HCT116 (cell line): ENCODE measurements at regions not wholly inside any gene's neighbourhood (a gene's known extent, or its start where the extent isn't known, plus 50 kb on each side); places are given as distances from the start of the nearest gene placed in this dataset.

Experiments
- ATAC-seq: fragments of 200-7000 bp; cut with Tn5 transposase; 2 replicates; pipeline ENCODE4 v1.9.1; 2020; ENCODE audit warnings: mild to moderate bottlenecking, moderate library complexity
- BruUV-seq: library from RNA; stranded (reverse); fragments of 400-500 nt; replicated peaks from 2 replicates; lab custom pipeline; 2021; lab: Mats Ljungman, UMichigan
- CTCF ChIA-PET: fragments of 300-600 bp; sonication (Branson Sonifier 250); formaldehyde crosslinking; loops from one replicate; lab custom pipeline; 2021; ENCODE audit warnings: antibody characterized with exemption; lab: Charles Lee
- POLR2A ChIA-PET: fragments of 300-600, 350-600 bp; sonication (Branson Sonifier 250); formaldehyde crosslinking; loops from one replicate; lab custom pipeline; 2021; ENCODE audit warnings: antibody characterized with exemption; lab: Charles Lee
- RAD21 ChIA-PET, 2 experiments: fragments of 300-600 bp; sonication (Branson Sonifier 250); formaldehyde crosslinking; loops; one replicate each; lab custom pipeline; 2023; ENCODE audit warnings: low total read pairs in 2 of 2; ENCODE audit not compliant: uncharacterized antibody in 2 of 2, unreplicated experiment in 2 of 2, low non-redundant PET in 1 of 2; lab: Charles Lee
- DNase-seq: peaks from one replicate; pipeline ENCODE4 v3.0.0-alpha.2; 2010; ENCODE audit warnings: low read depth, low spot score
- H2AFZ ChIP-seq: fragments of 200-600 bp; shearing (Covaris generic), sonication (generic); 2 replicates; pipeline ENCODE4 v1.6.1; 2017; ENCODE audit warnings: low read depth, mixed run types, mixed read lengths, antibody characterized with exemption, low read length; ENCODE audit not compliant: poor library complexity, severe bottlenecking
- H3K27ac ChIP-seq: 2 replicates; pipeline ENCODE4 v1.5.1; 2012; ENCODE audit warnings: low read depth, low read length
- H3K27me3 ChIP-seq: fragments of 200-600 bp; sonication (generic); 2 replicates; pipeline ENCODE4 v1.6.1; 2016; ENCODE audit warnings: mixed run types, low read length, mixed read lengths; ENCODE audit not compliant: insufficient read depth
- H3K36me3 ChIP-seq, 2 experiments: fragments of 200-500 bp in 1 of 2; fragments of 200-600 bp in 1 of 2; sonication (Bioruptor generic) in 1 of 2; sonication (generic) in 1 of 2; 2 replicates each; pipeline versions ENCODE4 v1.5.1 to v1.6.1; 2014 to 2016; ENCODE audit warnings: low read length in 2 of 2, inconsistent platforms in 1 of 2, mixed read lengths in 1 of 2, mixed run types in 1 of 2; ENCODE audit not compliant: insufficient read depth in 2 of 2, control insufficient read depth in 1 of 2
- H3K4me1 ChIP-seq, 2 experiments: fragments of 200-600 bp in 1 of 2; sonication (generic) in 1 of 2; 2 replicates each; pipeline versions ENCODE4 v1.5.1 to v1.6.1; 2012 to 2017; ENCODE audit warnings: low read length in 2 of 2, inconsistent platforms in 1 of 2, mild to moderate bottlenecking in 1 of 2, mixed read lengths in 1 of 2, mixed run types in 1 of 2, moderate library complexity in 1 of 2; ENCODE audit not compliant: insufficient read depth in 2 of 2, control insufficient read depth in 1 of 2
- H3K4me2 ChIP-seq: fragments of 200-600 bp; sonication (generic); 2 replicates; pipeline ENCODE4 v1.6.1; 2017; ENCODE audit warnings: mixed run types, low read length, mixed read lengths
- H3K4me3 ChIP-seq, 2 experiments: fragments of 200-600 bp in 1 of 2; sonication (generic) in 1 of 2; replicated peaks in 1 of 2; 2 replicates each; pipeline ENCODE4 v1.5.1; 2011 to 2016; ENCODE audit warnings: low read length in 2 of 2, control low read depth in 1 of 2, low read depth in 1 of 2, mild to moderate bottlenecking in 1 of 2, mixed read lengths in 1 of 2, mixed run types in 1 of 2
- H3K79me2 ChIP-seq: fragments of 200-600 bp; sonication (generic); 2 replicates; pipeline ENCODE4 v1.6.1; 2017; ENCODE audit warnings: mild to moderate bottlenecking, mixed run types, low read length, moderate library complexity, mixed read lengths; ENCODE audit not compliant: insufficient read depth
- H3K9ac ChIP-seq: fragments of 200-600 bp; sonication (generic); 2 replicates; pipeline ENCODE4 v1.6.1; 2016; ENCODE audit warnings: low read length, mixed read lengths
- H3K9me2 ChIP-seq: fragments of 200-600 bp; sonication (generic), shearing (Covaris generic); 2 replicates; pipeline ENCODE4 v1.6.1; 2017; ENCODE audit warnings: mixed run types, mild to moderate bottlenecking, moderate library complexity; ENCODE audit not compliant: insufficient read depth
- H3K9me3 ChIP-seq, 2 experiments: fragments of 200-500 bp in 1 of 2; fragments of 200-600 bp in 1 of 2; sonication (Bioruptor generic) in 1 of 2; sonication (generic) in 1 of 2; 2 replicates each; pipeline ENCODE4 v1.6.1; 2014 to 2017; ENCODE audit warnings: low read length in 2 of 2, mixed read lengths in 2 of 2, inconsistent platforms in 1 of 2, low read depth in 1 of 2, mild to moderate bottlenecking in 1 of 2, mixed run types in 1 of 2, moderate library complexity in 1 of 2; ENCODE audit not compliant: control insufficient read depth in 1 of 2, insufficient read depth in 1 of 2
- H4K20me1 ChIP-seq: fragments of 200-600 bp; sonication (generic), shearing (Covaris generic); 2 replicates; pipeline ENCODE4 v1.6.1; 2017; ENCODE audit warnings: mixed run types, mild to moderate bottlenecking, moderate library complexity; ENCODE audit not compliant: insufficient read depth
- CEBPB ChIP-seq: IDR thresholded peaks from 2 replicates; pipeline ENCODE4 v1.6.1; 2012; ENCODE audit warnings: low read depth
- CTCF ChIP-seq, 3 experiments: fragments of 200-600 bp in 1 of 3; sonication (generic) in 1 of 3; IDR thresholded peaks in 2 of 3; conservative IDR thresholded peaks in 1 of 3; 2 replicates each; pipeline ENCODE4 v1.5.1; 2012 to 2017; ENCODE audit warnings: low read depth in 2 of 3, low read length in 2 of 3, antibody characterized with exemption in 1 of 3, borderline replicate concordance in 1 of 3, control low read depth in 1 of 3, mild to moderate bottlenecking in 1 of 3, mixed read lengths in 1 of 3, mixed run types in 1 of 3, moderate library complexity in 1 of 3; ENCODE audit not compliant: insufficient read depth in 1 of 3
- ELF1 ChIP-seq: IDR thresholded peaks from 2 replicates; pipeline ENCODE4 v1.6.1; 2012; ENCODE audit warnings: low read depth, borderline replicate concordance
- EZH2 ChIP-seq: fragments of 200-600 bp; sonication (generic); IDR thresholded peaks from 2 replicates; pipeline ENCODE4 v1.6.1; 2017; ENCODE audit warnings: antibody characterized with exemption, mixed run types
- FOSL1 ChIP-seq: IDR thresholded peaks from 2 replicates; pipeline ENCODE4 v1.6.1; 2012; ENCODE audit warnings: low read depth
- SIN3A ChIP-seq: IDR thresholded peaks from 2 replicates; pipeline ENCODE4 v1.6.1; 2012; ENCODE audit warnings: low read depth
- TCF7L2 ChIP-seq: IDR thresholded peaks from 2 replicates; pipeline ENCODE4 v1.7.0; 2011; ENCODE audit warnings: borderline replicate concordance, inconsistent platforms; ENCODE audit not compliant: insufficient read depth, insufficient read length; ENCODE audit errors: extremely low read depth
- YY1 ChIP-seq: IDR thresholded peaks from 2 replicates; pipeline ENCODE4 v1.6.1; 2011; ENCODE audit warnings: low read length, low read depth, moderate library complexity, mild to moderate bottlenecking; ENCODE audit not compliant: insufficient replicate concordance; ENCODE audit errors: extremely low read depth
- ZFX ChIP-seq: fragments of 450-650 bp; IDR thresholded peaks from 2 replicates; pipeline ENCODE4 v1.6.1; 2017
- intact Hi-C: fragments of 100-400 bp; cut with micrococcal nuclease; formaldehyde crosslinking; loops from 2 replicates; pipeline ENCODE4 v1.10.0; 2022

GRCh38 chr6:90435207-90435899 is 138.7 kb upstream of the BACH2 start:
- POLR2A ChIA-PET = no interaction called here

More at GRCh38 chr6:90435207-90435899, 138.7 kb upstream of the BACH2 start:
- CTCF ChIA-PET = interaction anchor here (1.5 kb wide), 1 partner anchor 495 kb away, joined by 4 read pairs; no protein-coding TSS in a partner anchor
- no peaks in the 10 kb centered on the region for H3K36me3 ChIP-seq
- no peaks in the 10 kb centered on the region for H3K4me1 ChIP-seq
- H4K20me1 ChIP-seq = no peaks in the 10 kb centered on the region
- H3K79me2 ChIP-seq = no peaks in the 10 kb centered on the region
- RAD21 ChIA-PET = no interaction called here
- intact Hi-C loops = loop anchor here (2.0 kb wide), 1 partner anchor 465 kb away; no protein-coding TSS in a partner anchor
- TF ChIP-seq CEBPB = no peak
- no peak for TF ChIP-seq ZFX
- TF ChIP-seq CTCF (IDR thresholded peaks at IDR 0.05 in 2 of 3, conservative IDR thresholded peaks at IDR 0.05 in 1 of 3; ENCODE audit: borderline replicate concordance in 1 of 3, insufficient read depth in 1 of 3, low read depth in 2 of 3, low read length in 2 of 3) = no peak
- no peak for TF ChIP-seq TCF7L2
- no peak for TF ChIP-seq SIN3A
- TF ChIP-seq EZH2 = no peak
- TF ChIP-seq YY1 = no peak
- TF ChIP-seq ELF1 = no peak
- no peak for TF ChIP-seq FOSL1
- TF ChIP-seq, all 23 proteins: peak for 0
- DNase-seq = no peak
- no peak overlapping the region for H3K4me3 ChIP-seq
- no peak for ATAC-seq
- no peak overlapping the region for H3K27ac ChIP-seq
- H2AFZ ChIP-seq = no peak overlapping the region
- H3K27me3 ChIP-seq = no peaks in the 10 kb centered on the region
- no TSS peak for BruUV-seq
- H3K9me3 ChIP-seq = no peaks in the 10 kb centered on the region
- no peaks in the 10 kb centered on the region for H3K9me2 ChIP-seq
- no peak overlapping the region for H3K4me2 ChIP-seq
- no peak overlapping the region for H3K9ac ChIP-seq
